ENCODE measurements at regions not wholly inside any gene's neighbourhood (a gene's known extent, or its start where the extent isn't known, plus 50 kb on each side); places are given as distances from the start of the nearest gene placed in this dataset.

GRCh38 chr5:98414938-98415337 is 358.5 kb upstream of the RGMB start:
- no peak for TF ChIP-seq POLR2A (IDR thresholded peaks at IDR 0.05)
- TF ChIP-seq, protein P1, sequence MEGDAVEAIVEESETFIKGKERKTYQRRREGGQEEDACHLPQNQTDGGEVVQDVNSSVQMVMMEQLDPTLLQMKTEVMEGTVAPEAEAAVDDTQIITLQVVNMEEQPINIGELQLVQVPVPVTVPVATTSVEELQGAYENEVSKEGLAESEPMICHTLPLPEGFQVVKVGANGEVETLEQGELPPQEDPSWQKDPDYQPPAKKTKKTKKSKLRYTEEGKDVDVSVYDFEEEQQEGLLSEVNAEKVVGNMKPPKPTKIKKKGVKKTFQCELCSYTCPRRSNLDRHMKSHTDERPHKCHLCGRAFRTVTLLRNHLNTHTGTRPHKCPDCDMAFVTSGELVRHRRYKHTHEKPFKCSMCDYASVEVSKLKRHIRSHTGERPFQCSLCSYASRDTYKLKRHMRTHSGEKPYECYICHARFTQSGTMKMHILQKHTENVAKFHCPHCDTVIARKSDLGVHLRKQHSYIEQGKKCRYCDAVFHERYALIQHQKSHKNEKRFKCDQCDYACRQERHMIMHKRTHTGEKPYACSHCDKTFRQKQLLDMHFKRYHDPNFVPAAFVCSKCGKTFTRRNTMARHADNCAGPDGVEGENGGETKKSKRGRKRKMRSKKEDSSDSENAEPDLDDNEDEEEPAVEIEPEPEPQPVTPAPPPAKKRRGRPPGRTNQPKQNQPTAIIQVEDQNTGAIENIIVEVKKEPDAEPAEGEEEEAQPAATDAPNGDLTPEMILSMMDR (IDR thresholded peaks at IDR 0.05): no peak

All from uterus (tissue), 2 donors.